Motor neuron (in vitro differentiated cells): ENCODE measurements at regions not wholly inside any gene's neighbourhood (a gene's known extent, or its start where the extent isn't known, plus 50 kb on each side); places are given as distances from the start of the nearest gene placed in this dataset.

ENCODE experiments used
- ATAC-seq, 8 experiments: fragments of 200-7000 bp; cut with Tn5 transposase; replicated peaks in 6 of 8; 2 replicates each; pipeline ENCODE4 v1.8.0; 2021; ENCODE audit warnings: mild to moderate bottlenecking in 8 of 8, moderate library complexity in 8 of 8
- H3K27ac ChIP-seq, 2 donors: fragments of 250-450 bp; sonication (Bioruptor Pico); 2 replicates each; pipeline ENCODE4 v1.9.0; 2021; ENCODE audit warnings: antibody characterized with exemption in 2 of 2, mild to moderate bottlenecking in 2 of 2, moderate library complexity in 1 of 2
- H3K4me1 ChIP-seq, 2 donors: fragments of 250-450 bp; sonication (Bioruptor Pico); replicated peaks in 1 of 2; 2 replicates each; pipeline ENCODE4 v1.6.1; 2021; ENCODE audit warnings: antibody characterized with exemption in 2 of 2, mild to moderate bottlenecking in 2 of 2, moderate library complexity in 1 of 2
- H3K4me3 ChIP-seq, 5 donors: fragments of 250-450 bp; sonication (Bioruptor Pico); 2 replicates each; pipeline ENCODE4 v1.9.0; 2021; ENCODE audit warnings: antibody characterized with exemption in 5 of 5, mild to moderate bottlenecking in 5 of 5, moderate library complexity in 4 of 5
- WGBS, 10 experiments: fragments of 450-650 bp; shearing (Covaris generic); methylation state at CpG; one replicate each; pipeline ENCODE4 v1.0.0; 2022; 5-methylcytosine and 5-hydroxymethylcytosine counted together
- in situ Hi-C, 9 experiments: fragments of 400-800 bp; cut with MboI; loops; one replicate each; pipeline ENCODE4 v1.15.0; 2021; ENCODE audit warnings: low sequenced_read_pairs in 9 of 9, low pct_unique_long_range_greater_than_20kb in 2 of 9; ENCODE audit not compliant: unreplicated experiment in 9 of 9

DNA sequence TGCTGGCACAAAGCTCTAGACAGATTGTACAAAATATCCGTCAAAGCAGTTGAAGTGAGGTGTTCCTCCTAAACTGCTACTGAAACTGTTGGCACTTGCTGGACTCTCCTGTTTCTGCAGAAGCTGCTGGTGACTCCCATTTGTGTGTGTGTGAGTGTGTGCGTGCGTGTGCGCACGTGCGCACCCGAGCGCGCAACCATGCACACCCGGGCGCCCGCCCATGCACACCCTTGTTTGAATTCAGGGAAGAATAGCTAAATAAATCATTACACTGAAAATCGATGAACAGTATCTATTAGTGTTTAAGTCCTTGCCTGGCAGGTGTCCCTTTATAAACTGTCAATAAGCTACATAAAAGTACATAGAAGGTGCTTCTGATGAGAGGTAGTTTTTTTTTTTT lies 156.4 kb upstream of the B3GALT2 start:
- in situ Hi-C loops = no loop called here
- Histone ChIP-seq H3K4me3 (no peak overlapping the region), H3K4me1 (no peaks in the 10 kb centered on the region), H3K27ac (no peak overlapping the region)
- 58 to 100% (median 93%) methylated on average over 1 to 13 of the region's 13 CpGs for WGBS, 10 experiments
- no peak for ATAC-seq

DNA sequence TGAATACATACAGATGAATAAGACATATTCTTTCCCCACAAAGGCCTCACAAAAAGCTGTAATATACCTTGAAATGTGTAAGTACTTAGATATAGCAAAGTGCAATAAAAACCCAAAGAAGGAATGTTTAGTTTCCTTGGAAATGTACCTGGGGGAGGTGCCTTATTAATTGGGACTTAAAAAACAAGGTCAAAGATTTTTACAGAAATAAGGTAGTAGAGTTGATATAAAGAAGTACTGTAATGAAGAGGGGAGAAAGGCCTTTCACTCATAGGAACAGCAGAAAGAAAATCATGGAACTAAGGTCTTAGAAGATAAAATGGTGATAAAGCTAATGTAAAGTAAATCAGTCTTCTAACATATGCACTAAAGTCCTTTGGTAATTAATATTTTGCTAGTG lies 153.9 kb upstream of the B3GALT2 start:
- H3K4me1 ChIP-seq = no peaks in the 10 kb centered on the region
- ATAC-seq = no peak
- no peak overlapping the region for H3K4me3 ChIP-seq
- in situ Hi-C loops = no loop called here
- H3K27ac ChIP-seq = no peak overlapping the region

DNA sequence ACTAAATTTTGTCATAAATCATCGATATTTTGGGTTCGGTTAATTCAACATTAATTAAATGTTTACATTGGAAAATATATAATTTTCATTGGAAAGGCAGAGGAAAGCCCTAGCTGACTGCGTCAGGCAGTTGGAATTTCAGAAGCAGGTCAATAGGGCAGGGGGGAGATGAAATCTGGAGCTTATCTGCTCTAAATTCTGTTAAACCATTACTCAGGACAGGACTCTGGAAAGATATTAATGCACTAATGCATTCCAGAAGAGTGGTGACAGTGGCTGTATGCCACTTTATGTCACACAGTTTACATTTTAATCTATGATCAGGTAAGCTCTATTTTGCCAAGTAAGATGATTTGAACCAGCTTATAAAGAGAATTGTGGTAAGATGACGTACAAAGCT lies 153.0 kb upstream of the B3GALT2 start:
- ATAC-seq = no peak
- 60 to 96% (median 82%) methylated on average over 2 to 4 of the region's 4 CpGs for WGBS, 10 experiments
- Histone ChIP-seq H3K4me3 (no peak overlapping the region), H3K27ac (no peak overlapping the region), H3K4me1 (no peaks in the 10 kb centered on the region)
- in situ Hi-C loops = no loop called here

DNA sequence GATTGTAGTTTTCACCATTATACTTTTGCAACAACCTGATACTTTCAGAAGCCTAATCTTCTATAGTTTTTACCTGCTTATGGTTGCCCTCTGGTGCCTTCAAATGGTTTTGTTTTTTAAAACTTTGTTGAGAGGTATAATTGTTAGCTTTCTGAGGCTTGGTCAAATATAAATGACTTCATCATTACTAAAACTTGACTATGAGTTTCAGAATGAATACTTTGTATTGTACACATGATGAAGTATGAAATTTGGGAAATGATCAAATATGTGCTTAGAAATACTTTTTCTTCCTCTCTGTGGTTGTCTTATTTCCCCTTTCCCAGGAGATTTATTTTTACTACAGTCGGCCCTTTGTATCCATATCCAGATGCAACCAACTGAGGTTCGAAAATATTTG lies 151.8 kb upstream of the B3GALT2 start:
- H3K4me1 ChIP-seq = no peaks in the 10 kb centered on the region
- peak in 1 of 8 experiments; percentile 39 for ATAC-seq
- no peak overlapping the region for H3K4me3 ChIP-seq
- 18 to 100% (median 84%) methylated on average over 1 to 2 of the region's 2 CpGs; no CpG with 5 or more reads in 2 of the 10 experiments for WGBS, 10 experiments
- no peak overlapping the region for H3K27ac ChIP-seq
- in situ Hi-C loops = no loop called here

DNA sequence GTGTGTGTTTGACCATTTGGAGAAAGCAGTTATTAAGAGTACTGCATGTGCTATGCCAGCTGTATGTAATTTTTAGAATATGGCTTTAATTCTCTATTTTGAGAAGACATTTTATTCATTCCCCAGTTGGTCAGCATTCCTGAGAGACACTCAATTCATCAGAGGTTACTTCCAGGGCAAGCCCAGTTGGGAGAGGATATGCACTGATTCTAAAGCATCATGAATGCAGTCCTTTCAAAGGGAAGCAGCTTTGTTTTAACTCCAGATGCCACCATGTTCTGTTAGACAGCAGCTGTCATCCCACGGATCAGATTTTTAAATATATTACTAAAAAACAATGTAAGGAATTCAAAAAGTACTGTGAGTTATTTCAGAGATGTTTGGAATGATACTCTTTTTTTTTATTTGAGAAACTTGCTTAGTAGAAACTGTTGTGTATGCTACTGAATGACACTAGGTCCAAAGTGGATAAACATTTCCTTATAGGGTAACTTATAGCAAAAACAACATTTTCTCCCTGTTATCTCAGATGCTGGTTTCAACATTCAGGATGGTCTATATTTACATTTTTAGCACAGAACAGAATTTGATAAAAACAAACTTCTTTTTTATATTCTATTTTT lies 149.5 kb upstream of the B3GALT2 start:
- no peak overlapping the region for H3K27ac ChIP-seq
- peak in 3 of 8 experiments; percentile 56 to 90 (median 82) for ATAC-seq
- in situ Hi-C loops = no loop called here
- H3K4me3 ChIP-seq = no peak overlapping the region
- H3K4me1 ChIP-seq = no peaks in the 10 kb centered on the region
- 0 to 63% (median 0%) methylated on average over 1 of the region's 1 CpG; no CpG with 5 or more reads in 1 of the 10 experiments for WGBS, 10 experiments

DNA sequence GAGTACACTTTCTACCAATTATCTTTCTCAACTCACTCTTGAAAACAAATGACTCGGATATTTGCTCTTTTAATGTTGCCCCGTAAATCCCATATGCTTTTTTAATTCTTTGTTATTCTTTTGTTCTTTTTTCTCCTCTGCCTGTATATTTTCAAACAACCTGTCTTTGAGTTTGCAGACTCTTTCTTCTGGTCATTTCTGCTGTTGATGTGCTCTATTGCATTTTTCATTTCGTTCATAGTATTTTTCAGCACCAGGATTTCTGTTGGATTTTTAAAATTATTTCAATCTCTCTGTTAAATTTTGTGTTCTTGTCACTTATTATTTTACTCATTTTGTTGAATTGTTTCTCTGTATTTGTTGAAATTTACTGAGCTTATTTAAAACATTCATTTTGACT lies 146.8 kb upstream of the B3GALT2 start:
- 75 to 100% (median 88%) methylated on average over 3 of the region's 3 CpGs for WGBS, 10 experiments
- no peak for ATAC-seq
- H3K4me3 ChIP-seq = no peak overlapping the region
- in situ Hi-C loops = no loop called here
- H3K27ac ChIP-seq = no peak overlapping the region
- H3K4me1 ChIP-seq = no peaks in the 10 kb centered on the region

DNA sequence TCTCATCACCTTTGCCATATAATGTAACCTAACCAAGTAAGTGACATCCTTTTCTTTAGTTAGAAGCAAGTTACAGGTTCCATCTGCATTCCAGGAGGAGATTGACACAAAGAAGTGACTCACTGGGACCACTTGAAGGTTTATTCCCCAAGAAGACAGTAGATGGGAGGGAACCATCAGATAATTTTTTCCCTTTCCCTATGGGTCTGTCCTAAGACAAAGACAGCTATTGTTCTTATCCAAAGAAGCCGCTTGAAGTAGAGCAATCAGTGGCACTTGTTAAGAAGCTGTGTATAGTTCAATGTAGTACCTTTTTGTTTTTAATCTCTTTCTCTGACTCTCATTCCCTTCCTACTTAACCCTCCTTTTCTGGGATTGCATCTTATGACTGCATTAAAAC lies 139.9 kb upstream of the B3GALT2 start:
- no peak overlapping the region for H3K4me3 ChIP-seq
- ATAC-seq = no peak
- WGBS, 10 experiments = 88 to 100% (median 92%) methylated on average over 1 of the region's 1 CpG; no CpG with 5 or more reads in 3 of the 10 experiments
- H3K27ac ChIP-seq = no peak overlapping the region
- in situ Hi-C loops = no loop called here
- no peaks in the 10 kb centered on the region for H3K4me1 ChIP-seq

DNA sequence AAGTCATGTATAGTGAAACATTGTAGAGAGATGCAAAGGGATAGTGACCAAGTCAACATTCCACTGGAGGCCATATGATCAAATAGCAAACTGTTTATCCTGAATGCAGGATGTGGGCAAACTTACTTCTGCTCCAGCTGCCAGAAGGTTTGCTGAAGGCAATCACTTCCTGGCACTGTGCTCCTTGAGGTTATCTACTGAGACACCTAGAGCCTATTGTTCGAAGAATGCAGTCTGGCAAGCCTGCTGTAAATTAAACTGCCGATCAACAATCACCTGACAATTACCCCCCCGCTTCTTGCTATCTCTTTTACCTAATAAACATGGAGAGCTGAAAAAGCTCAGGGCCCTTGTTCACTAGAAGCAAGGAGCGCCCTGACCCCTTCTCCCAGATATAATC lies 139.4 kb upstream of the B3GALT2 start:
- 60 to 100% (median 90%) methylated on average over 1 to 4 of the region's 4 CpGs; no CpG with 5 or more reads in 1 of the 10 experiments for WGBS, 10 experiments
- Histone ChIP-seq H3K4me1 (no peaks in the 10 kb centered on the region), H3K4me3 (no peak overlapping the region), H3K27ac (no peak overlapping the region)
- ATAC-seq = no peak
- in situ Hi-C loops = no loop called here

DNA sequence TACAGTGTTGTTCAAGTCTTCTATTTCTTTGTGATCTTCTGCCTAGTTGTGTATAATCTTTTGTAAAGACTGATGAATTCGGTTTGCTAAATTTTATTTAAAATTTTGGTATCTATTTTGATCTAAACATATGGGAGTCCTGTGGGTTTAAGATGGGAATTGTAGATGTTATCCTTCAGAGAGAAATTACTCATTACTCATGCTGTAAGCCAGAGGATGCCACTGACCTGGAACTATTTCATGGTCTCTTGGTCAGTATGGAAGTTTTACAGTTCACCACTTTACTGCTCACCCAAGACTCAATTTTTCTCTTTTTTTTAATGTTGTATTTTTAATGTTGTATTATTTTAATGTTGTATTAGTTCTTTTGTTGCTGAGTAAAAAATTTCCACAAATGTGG lies 138.6 kb upstream of the B3GALT2 start:
- H3K27ac ChIP-seq = no peak overlapping the region
- H3K4me1 ChIP-seq = no peaks in the 10 kb centered on the region
- in situ Hi-C loops = no loop called here
- WGBS, 10 experiments = 43 to 91% (median 71%) methylated on average over 1 of the region's 1 CpG; no CpG with 5 or more reads in 2 of the 10 experiments
- ATAC-seq = no peak
- H3K4me3 ChIP-seq = no peak overlapping the region

DNA sequence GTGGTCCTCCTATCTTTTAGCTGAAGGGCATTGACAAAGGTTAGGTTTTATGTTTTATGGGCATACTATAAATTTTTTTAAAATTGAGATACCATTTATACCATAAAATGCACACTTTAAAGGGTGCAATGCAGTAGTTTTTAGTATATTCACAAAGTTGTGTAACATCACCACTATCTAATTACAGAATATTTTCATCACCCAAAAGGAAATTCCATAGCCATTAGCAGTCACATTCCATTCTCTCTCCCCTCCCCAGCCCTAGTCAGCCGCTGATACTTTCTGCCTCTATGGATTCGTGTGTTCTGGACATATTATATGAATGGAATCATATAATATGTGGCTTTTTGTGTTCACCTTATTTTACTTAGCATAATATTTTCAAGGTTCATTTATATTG lies 135.8 kb upstream of the B3GALT2 start:
- Histone ChIP-seq H3K27ac (no peak overlapping the region), H3K4me3 (no peak overlapping the region), H3K4me1 (no peaks in the 10 kb centered on the region)
- WGBS, 10 experiments = 8 to 93% (median 72%) methylated on average over 2 of the region's 2 CpGs; no CpG with 5 or more reads in 1 of the 10 experiments
- in situ Hi-C loops = no loop called here
- ATAC-seq = peak in 2 of 8 experiments; percentile 71 to 78

DNA sequence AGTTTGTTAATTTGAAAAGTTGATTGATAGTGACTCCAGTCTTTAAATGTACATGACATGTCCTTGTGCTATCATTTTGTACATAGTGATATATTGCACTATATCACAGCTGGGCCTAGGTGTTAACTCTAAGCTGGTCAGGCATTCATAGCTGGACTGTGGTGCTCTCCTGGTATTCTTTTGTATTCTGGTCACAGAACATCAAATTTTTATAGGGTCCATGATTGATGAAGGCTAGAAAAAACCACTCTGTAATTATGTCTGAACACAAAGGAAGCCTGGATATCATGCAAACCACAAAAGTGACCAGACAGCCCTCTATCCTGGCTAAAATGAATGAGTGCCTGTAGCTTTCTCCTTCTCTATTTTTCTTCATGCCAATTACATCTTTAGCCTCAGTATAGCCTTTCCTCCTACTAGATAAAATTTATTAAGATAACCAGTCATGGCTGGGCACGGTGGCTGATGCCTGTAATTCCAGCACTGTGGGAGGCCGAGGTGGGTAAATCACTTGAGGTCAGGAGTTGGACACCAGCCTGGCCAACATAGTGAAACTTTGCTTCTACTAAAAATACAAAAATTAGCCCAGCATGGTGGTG lies 134.9 kb upstream of the B3GALT2 start:
- H3K4me3 ChIP-seq = no peak overlapping the region
- no peak overlapping the region for H3K27ac ChIP-seq
- in situ Hi-C loops = no loop called here
- no peaks in the 10 kb centered on the region for H3K4me1 ChIP-seq
- ATAC-seq = peak in 1 of 8 experiments; percentile 12
- WGBS, 10 experiments = 50 to 100% (median 88%) methylated on average over 1 to 2 of the region's 2 CpGs; no CpG with 5 or more reads in 1 of the 10 experiments

DNA sequence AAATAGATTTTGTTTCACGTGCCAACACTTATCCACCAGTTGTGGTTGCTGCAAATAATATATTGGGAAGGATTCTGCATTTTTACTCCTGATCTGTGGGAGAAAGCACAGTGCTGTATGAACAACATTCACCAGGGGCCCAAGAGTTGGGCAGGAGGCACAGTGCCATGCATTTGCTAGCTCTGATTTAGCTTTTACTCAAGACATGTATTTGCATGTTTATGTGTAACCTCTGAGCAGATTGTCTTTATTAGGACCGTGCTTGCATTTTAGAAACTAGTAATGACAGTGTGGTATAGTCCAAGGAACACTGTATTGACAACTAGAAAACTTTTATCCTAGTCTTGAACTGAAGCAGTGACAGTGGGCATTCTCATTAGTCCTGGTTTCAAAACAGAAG lies 133.9 kb upstream of the B3GALT2 start:
- H3K4me1 ChIP-seq = no peaks in the 10 kb centered on the region
- ATAC-seq = peak in 3 of 8 experiments; percentile 54 to 79 (median 73)
- H3K27ac ChIP-seq = no peak overlapping the region
- in situ Hi-C loops = no loop called here
- H3K4me3 ChIP-seq = no peak overlapping the region
- 0 to 86% (median 46%) methylated on average over 1 to 2 of the region's 2 CpGs; no CpG with 5 or more reads in 1 of the 10 experiments for WGBS, 10 experiments

DNA sequence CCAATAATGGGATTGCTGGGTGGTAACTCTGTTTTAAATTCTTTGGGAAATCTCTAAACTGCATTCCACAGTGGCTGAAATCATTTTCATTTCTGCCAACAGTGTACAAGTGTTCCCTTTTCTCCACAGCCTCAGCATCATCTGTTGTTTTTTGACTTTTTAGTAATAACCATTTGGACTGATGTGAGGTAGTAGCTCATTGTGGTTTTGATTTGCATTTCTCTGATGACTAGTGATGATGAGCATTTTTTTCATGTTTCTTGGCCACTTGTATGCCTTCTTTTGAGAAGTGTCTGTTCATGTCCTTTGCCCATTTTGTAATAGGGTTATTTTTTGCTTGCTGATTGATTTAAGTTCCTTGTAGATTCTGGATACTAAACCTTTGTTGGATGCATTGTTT lies 131.9 kb upstream of the B3GALT2 start:
- in situ Hi-C loops = no loop called here
- no peaks in the 10 kb centered on the region for H3K4me1 ChIP-seq
- no peak overlapping the region for H3K27ac ChIP-seq

More for the DNA sequence above, 131.9 kb upstream of the B3GALT2 start:
- ATAC-seq = no peak
- no peak overlapping the region for H3K4me3 ChIP-seq
